ENCODE measurements at regions not wholly inside any gene's neighbourhood (a gene's known extent, or its start where the extent isn't known, plus 50 kb on each side); places are given as distances from the start of the nearest gene placed in this dataset.
A peak's percentile ranks its signal among the peaks of the same experiment; 100 is the strongest.

DNA sequence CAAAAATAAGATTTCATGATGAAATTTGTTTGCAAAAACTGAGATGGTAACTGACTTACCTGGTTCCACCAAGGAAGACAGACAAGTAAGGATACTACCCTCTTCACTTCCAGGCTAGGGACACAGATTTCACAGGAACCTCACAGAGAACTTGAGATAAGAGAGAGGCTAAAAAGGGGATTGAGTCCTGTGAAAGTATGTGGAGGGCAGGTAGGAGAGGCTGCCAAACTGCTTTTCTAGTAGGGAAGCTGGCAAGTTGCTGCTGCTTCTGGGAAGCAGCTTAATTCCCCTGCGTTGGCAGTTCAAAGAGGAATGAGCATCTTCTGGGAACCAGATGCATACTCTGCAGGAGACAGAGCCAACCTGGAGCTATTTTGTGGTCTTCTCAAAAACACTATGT is 841.6 kb downstream of the CCSER2 start:
- no peaks in the 10 kb centered on the region for H3K9me3 ChIP-seq
- ATAC-seq (no peak), FAIRE-seq (no peak), DNase-seq (no peak)
- WGBS, 2 donors = 80 to 82% methylated on average over 1 of the region's 1 CpG
- no peaks in the 10 kb centered on the region for H3K27me3 ChIP-seq
- H3K36me3 ChIP-seq = no peaks in the 10 kb centered on the region
- H3K4me3 ChIP-seq = no peak overlapping the region
- no peaks in the 10 kb centered on the region for H3K4me1 ChIP-seq
- intact Hi-C loops (cut with DNase I) = no loop called here
- no peak for TF ChIP-seq CTCF (IDR thresholded peaks at IDR 0.05)
- no peak overlapping the region for H3K27ac ChIP-seq

DNA sequence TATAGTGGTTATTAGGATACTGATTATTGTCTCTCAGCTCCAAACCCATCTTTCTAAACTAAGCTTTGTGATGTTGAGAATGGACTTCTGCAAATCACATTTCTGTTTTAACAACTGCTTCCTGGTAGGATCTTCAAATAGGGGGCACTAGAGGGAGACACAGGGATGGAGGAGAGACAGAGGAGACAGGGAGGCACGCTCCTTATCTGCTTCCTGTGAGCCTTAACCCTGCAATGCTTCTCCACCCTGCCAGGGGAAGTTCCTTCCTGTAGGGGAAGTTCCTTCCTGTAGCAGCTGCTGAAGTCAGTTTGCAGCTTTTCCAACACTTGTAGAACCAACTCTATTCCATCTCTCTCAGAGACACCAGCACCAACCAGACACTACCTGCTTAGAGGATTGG is 847.2 kb downstream of the CCSER2 start:
- FAIRE-seq (no peak), ATAC-seq (no peak)
- 43 to 48% methylated on average over 1 of the region's 1 CpG for WGBS, 2 donors

GRCh38 chr10:85177767-85178166 is 849.4 kb downstream of the CCSER2 start:
- ATAC-seq (no peak), DNase-seq (no peak), FAIRE-seq (no peak)
- Histone ChIP-seq H3K4me3 (no peak overlapping the region), H3K27me3 (no peaks in the 10 kb centered on the region), H3K36me3 (no peaks in the 10 kb centered on the region), H3K4me1 (no peaks in the 10 kb centered on the region), H3K9me3 (no peaks in the 10 kb centered on the region), H3K27ac (no peak overlapping the region)
- intact Hi-C loops (cut with DNase I) = no loop called here
- 91 to 96% methylated on average over 2 of the region's 2 CpGs for WGBS, 2 donors
- no peak for TF ChIP-seq CTCF (IDR thresholded peaks at IDR 0.05)

More for the DNA sequence above, 847.2 kb downstream of the CCSER2 start:
- DNase-seq = no peak
- intact Hi-C loops (cut with DNase I) = no loop called here
- no peaks in the 10 kb centered on the region for H3K4me1 ChIP-seq
- H3K4me3 ChIP-seq = no peak overlapping the region
- H3K9me3 ChIP-seq = no peaks in the 10 kb centered on the region
- H3K36me3 ChIP-seq = no peaks in the 10 kb centered on the region
- no peak overlapping the region for H3K27ac ChIP-seq
- no peak for TF ChIP-seq CTCF (IDR thresholded peaks at IDR 0.05)
- no peaks in the 10 kb centered on the region for H3K27me3 ChIP-seq

- intact Hi-C loops (cut with DNase I) = no loop called here
- no peak overlapping the region for H3K27ac ChIP-seq
- H3K9me3 ChIP-seq = no peaks in the 10 kb centered on the region
- H3K4me1 ChIP-seq = peaks cover 0 to 3% (median 0%) of the 10 kb centered on the region in 3 donors
- DNase-seq (peak in 2 of 6 donors; percentile 4 to 34), FAIRE-seq (no peak), ATAC-seq (peak in 3 of 4 donors; percentile 63 to 69 (median 64))
- no peak overlapping the region for H3K4me3 ChIP-seq
- 39 to 47% methylated on average over 2 of the region's 2 CpGs for WGBS, 2 donors
- no peaks in the 10 kb centered on the region for H3K36me3 ChIP-seq
- no peak for TF ChIP-seq CTCF (IDR thresholded peaks at IDR 0.05)
- H3K27me3 ChIP-seq = no peaks in the 10 kb centered on the region
These were observed 858.7 kb downstream of the CCSER2 start for GRCh38 chr10:85187047-85187446.

GRCh38 chr10:85188770-85189484 is 860.5 kb downstream of the CCSER2 start:
- no peak overlapping the region for H3K27ac ChIP-seq
- H3K4me1 ChIP-seq = peaks cover 0 to 3% (median 0%) of the 10 kb centered on the region in 3 donors
- intact Hi-C loops (cut with DNase I) = no loop called here
- WGBS, 2 donors = 12 to 27% methylated on average over 3 of the region's 3 CpGs
- H3K27me3 ChIP-seq = no peaks in the 10 kb centered on the region
- no peak for DNase-seq
- no peaks in the 10 kb centered on the region for H3K9me3 ChIP-seq
- FAIRE-seq = no peak
- no peak for TF ChIP-seq CTCF (IDR thresholded peaks at IDR 0.05)
- H3K36me3 ChIP-seq = no peaks in the 10 kb centered on the region
- no peak overlapping the region for H3K4me3 ChIP-seq
- ATAC-seq = no peak
